ENCODE measurements at regions not wholly inside any gene's neighbourhood (a gene's known extent, or its start where the extent isn't known, plus 50 kb on each side); places are given as distances from the start of the nearest gene placed in this dataset.

DNA sequence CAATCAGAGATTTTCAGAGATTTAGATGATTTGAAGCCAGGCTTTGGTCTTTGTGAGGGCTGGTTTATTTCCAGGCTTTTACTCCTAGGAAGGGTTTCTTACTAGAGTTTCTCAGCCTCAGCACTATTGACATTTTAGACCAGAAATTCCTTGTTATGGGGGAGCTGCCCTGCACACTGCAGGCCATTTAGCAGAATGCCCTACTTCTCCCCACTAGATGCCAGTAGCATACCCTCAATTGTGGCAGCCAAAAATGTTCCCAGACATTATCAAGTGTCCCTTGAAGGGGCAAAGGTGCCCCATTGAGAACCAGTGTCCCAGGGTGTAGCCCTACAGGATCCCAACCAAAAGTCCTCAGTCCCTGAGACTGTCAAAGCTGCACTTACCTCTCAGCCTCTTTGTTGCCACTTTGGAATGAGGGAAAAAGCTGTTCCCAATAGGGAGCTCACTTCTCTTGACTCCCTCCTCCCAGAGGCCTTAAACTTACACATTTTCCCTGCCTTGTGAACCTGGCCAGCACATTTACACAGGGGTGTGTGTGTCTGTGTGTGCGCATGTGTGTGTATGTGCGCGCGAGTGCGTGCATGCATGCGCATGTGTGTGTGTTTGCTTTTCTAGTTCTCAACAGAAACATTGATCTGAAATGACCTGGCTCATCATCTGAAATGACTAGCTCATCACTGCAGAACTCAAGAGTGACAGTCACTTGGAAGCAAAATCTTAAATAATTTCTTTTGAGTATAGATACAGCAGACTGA lies 231.4 kb downstream of the QDPR start:
- H3K36me3 ChIP-seq (ENCODE audit: control insufficient read depth, insufficient read depth, low read length), result no peaks in the 10 kb centered on the region
- H3K4me3 ChIP-seq (ENCODE audit: extremely low read depth, insufficient read depth, low read length, poor library complexity, severe bottlenecking), result no peak overlapping the region
- no peaks in the 10 kb centered on the region for H3K9me3 ChIP-seq (ENCODE audit: control insufficient read depth, low read length)
- 90 to 97% methylated on average over 5 to 6 of the region's 6 CpGs for WGBS, 2 experiments (ENCODE audit: insufficient coverage in 2 of 2)
- no peak overlapping the region for H3K27ac ChIP-seq (ENCODE audit: low read depth, low read length, severe bottlenecking)
- peaks cover 4% of the 10 kb centered on the region for H3K4me1 ChIP-seq (ENCODE audit: control insufficient read depth, insufficient read depth, low read length, poor library complexity, severe bottlenecking)

DNA sequence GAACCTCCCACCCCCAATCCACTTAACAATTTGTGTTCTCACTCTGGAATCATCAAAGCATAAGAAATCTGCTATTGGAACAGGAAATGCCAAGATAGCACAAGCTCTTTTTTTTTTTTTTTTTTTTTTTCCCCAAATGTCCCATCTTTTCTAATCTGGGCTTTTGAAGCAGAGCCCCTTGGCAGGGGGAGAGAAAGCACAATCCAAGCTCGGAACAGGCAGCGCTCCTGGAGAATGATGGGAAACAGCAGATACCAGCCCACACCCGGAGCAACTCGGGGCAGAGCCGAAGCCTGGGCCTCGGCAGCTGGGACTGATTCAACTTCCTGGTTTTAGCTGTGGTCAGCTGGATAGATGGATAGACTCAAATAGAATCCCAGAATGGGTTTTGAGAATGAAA lies 235.1 kb downstream of the QDPR start:
- 67 to 68% methylated on average over 6 of the region's 6 CpGs for WGBS, 2 experiments (ENCODE audit: insufficient coverage in 2 of 2)
- Histone ChIP-seq H3K36me3 (ENCODE audit: control insufficient read depth, insufficient read depth, low read length) (no peaks in the 10 kb centered on the region), H3K27ac (ENCODE audit: low read depth, low read length, severe bottlenecking) (no peak overlapping the region), H3K4me1 (ENCODE audit: control insufficient read depth, insufficient read depth, low read length, poor library complexity, severe bottlenecking) (peaks cover 12% of the 10 kb centered on the region), H3K9me3 (ENCODE audit: control insufficient read depth, low read length) (no peaks in the 10 kb centered on the region), H3K4me3 (ENCODE audit: extremely low read depth, insufficient read depth, low read length, poor library complexity, severe bottlenecking) (no peak overlapping the region)

DNA sequence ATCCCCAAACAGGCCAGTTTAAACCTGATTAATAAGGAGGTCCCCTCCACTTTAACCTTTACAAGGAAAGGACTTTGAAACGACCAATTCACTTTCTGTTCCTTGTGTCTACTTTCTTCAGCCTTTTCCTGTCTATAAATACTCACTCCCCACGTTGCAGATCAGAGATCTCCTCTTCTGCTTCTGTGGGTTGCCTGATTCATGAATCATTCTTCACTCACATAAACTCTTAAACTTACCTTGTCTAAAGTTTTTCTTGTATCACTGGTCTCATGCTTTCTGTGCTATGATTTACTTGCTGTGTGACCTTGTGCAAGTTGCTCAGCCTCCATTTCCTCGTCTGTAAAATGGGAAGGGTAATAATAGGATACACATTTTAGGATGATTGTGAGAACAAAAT lies 236.1 kb downstream of the QDPR start:
- Histone ChIP-seq H3K4me1 (ENCODE audit: control insufficient read depth, insufficient read depth, low read length, poor library complexity, severe bottlenecking) (peaks cover 12% of the 10 kb centered on the region), H3K27ac (ENCODE audit: low read depth, low read length, severe bottlenecking) (no peak overlapping the region), H3K36me3 (ENCODE audit: control insufficient read depth, insufficient read depth, low read length) (no peaks in the 10 kb centered on the region), H3K9me3 (ENCODE audit: control insufficient read depth, low read length) (no peaks in the 10 kb centered on the region), H3K4me3 (ENCODE audit: extremely low read depth, insufficient read depth, low read length, poor library complexity, severe bottlenecking) (no peak overlapping the region)
- 93 to 94% methylated on average over 3 of the region's 3 CpGs for WGBS, 2 experiments (ENCODE audit: insufficient coverage in 2 of 2)

DNA sequence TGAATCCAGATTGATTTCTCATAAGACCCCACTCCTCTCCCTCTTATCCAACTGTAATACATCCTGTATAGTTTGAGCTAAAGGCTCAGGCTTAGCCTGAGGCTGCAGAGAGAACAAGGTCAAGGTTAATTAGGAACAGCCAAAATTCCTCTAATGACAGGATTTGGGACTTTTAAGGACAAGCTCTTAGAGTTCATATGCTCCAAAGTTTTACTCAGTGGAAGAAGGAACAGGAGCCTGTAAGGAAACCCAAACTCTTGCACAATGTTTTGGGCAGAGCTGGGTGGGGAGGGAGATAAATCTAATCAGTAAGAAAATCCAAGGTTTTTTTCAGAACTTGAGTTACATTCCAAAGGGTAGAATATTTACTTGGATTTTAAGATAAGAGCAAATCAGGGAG lies 238.8 kb downstream of the QDPR start:
- Histone ChIP-seq H3K27ac (ENCODE audit: low read depth, low read length, severe bottlenecking) (no peak overlapping the region), H3K9me3 (ENCODE audit: control insufficient read depth, low read length) (no peaks in the 10 kb centered on the region), H3K4me1 (ENCODE audit: control insufficient read depth, insufficient read depth, low read length, poor library complexity, severe bottlenecking) (peaks cover 12% of the 10 kb centered on the region), H3K4me3 (ENCODE audit: extremely low read depth, insufficient read depth, low read length, poor library complexity, severe bottlenecking) (no peak overlapping the region), H3K36me3 (ENCODE audit: control insufficient read depth, insufficient read depth, low read length) (no peaks in the 10 kb centered on the region)

DNA sequence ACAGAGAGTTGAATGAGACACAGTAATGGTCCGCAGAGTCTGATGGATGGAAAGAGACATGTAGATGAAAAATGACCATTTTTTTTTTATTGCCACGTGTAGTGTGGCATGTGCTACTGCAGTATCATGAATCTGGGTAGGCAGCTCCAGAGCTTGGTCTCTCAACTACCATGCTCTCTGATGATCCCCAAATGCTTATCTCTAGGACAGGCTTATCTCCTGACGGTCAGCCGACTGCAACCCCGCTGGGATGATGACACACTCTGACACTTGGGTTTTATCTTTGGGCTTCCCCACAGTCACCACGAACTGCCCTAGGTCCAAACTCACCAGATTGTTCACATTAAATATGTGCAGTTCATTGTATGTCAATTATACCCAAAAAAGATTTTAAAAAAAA lies 239.7 kb downstream of the QDPR start:
- Histone ChIP-seq H3K4me1 (ENCODE audit: control insufficient read depth, insufficient read depth, low read length, poor library complexity, severe bottlenecking) (peaks cover 12% of the 10 kb centered on the region), H3K36me3 (ENCODE audit: control insufficient read depth, insufficient read depth, low read length) (no peaks in the 10 kb centered on the region), H3K9me3 (ENCODE audit: control insufficient read depth, low read length) (no peaks in the 10 kb centered on the region), H3K4me3 (ENCODE audit: extremely low read depth, insufficient read depth, low read length, poor library complexity, severe bottlenecking) (no peak overlapping the region), H3K27ac (ENCODE audit: low read depth, low read length, severe bottlenecking) (no peak overlapping the region)
- WGBS, 2 experiments (ENCODE audit: insufficient coverage in 2 of 2), result 54 to 70% methylated on average over 3 to 6 of the region's 6 CpGs

DNA sequence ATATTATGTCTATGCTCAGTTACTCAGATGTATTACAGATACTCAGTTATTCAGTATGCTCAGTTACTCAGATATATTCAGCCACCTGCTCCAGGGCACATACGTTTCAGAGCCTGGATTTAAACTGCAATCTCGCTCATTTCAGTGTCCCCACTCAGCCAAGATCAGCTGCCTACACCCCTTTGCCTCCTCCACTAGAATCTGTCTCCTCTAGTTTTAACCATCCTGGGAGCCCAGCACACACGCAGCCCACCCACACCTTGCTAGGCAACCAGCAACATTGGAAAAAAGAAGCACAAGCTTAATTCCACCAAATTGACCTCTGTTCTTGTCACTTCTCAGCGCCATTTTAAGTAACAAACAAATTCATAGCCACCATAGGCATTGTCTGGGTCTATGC lies 246.2 kb downstream of the QDPR start:
- WGBS, 2 experiments (ENCODE audit: insufficient coverage in 2 of 2), result 94 to 97% methylated on average over 3 to 4 of the region's 4 CpGs
- Histone ChIP-seq H3K27ac (ENCODE audit: low read depth, low read length, severe bottlenecking) (no peak overlapping the region), H3K4me1 (ENCODE audit: control insufficient read depth, insufficient read depth, low read length, poor library complexity, severe bottlenecking) (no peaks in the 10 kb centered on the region), H3K4me3 (ENCODE audit: extremely low read depth, insufficient read depth, low read length, poor library complexity, severe bottlenecking) (no peak overlapping the region), H3K36me3 (ENCODE audit: control insufficient read depth, insufficient read depth, low read length) (no peaks in the 10 kb centered on the region), H3K9me3 (ENCODE audit: control insufficient read depth, low read length) (no peaks in the 10 kb centered on the region)

DNA sequence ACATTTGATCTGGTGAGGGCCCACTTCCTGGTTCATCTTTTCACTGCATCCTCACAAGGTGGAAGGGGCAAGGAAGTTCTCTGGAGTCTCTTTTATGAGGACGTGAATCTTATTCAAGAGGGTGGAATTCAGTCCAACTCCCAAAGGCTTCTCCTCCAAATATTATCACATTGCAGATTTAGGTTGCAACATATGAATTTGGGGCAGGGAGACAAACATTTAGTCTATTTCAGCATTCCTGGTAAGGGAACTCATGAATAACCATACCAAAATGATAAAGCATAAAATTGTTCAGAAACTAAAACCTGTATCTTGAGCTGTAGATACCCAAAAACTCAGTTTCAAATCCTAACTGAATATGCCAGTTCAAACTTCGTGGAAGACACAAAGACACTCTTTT lies 246.8 kb downstream of the QDPR start:
- Histone ChIP-seq H3K27ac (ENCODE audit: low read depth, low read length, severe bottlenecking) (no peak overlapping the region), H3K9me3 (ENCODE audit: control insufficient read depth, low read length) (no peaks in the 10 kb centered on the region), H3K36me3 (ENCODE audit: control insufficient read depth, insufficient read depth, low read length) (no peaks in the 10 kb centered on the region), H3K4me1 (ENCODE audit: control insufficient read depth, insufficient read depth, low read length, poor library complexity, severe bottlenecking) (no peaks in the 10 kb centered on the region), H3K4me3 (ENCODE audit: extremely low read depth, insufficient read depth, low read length, poor library complexity, severe bottlenecking) (no peak overlapping the region)
- no CpG with 5 or more reads among the region's 2 CpGs for WGBS, 2 experiments (ENCODE audit: insufficient coverage in 2 of 2)

DNA sequence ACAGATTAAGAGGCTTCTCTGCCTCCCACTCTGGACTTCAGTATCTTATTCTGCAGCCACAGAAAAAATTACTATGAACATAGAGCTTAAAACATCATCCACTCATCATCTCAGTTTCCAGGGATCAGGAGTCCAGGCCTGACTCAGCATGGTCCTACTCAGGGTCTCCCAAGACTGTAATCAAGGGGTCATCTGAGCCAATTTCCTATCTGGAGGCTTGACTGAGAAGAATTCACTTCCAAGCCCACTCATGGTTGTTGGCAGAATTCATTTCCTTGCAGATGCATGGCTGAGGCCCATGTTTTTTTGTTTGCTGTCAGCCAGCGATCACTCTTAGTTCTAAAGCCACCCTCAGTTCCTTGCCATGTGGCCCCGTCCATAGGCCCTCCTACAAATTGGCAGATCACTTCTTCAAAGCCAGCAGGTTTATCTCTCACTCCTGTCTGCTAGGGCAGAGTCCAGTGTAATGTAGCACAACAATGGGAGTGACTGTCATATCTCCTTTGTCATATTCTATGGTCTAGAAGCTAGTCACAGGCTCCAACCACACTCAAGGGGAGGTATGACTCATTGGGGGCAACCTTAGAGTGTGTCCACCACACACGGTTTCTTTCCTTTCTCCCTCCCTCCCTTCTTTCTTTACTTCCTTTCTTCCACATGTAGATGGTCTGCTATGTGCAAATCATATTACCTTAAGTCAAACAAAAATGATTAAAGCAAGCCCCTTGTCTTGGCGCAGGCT lies 251.6 kb downstream of the QDPR start:
- Histone ChIP-seq H3K4me1 (ENCODE audit: control insufficient read depth, insufficient read depth, low read length, poor library complexity, severe bottlenecking) (no peaks in the 10 kb centered on the region), H3K9me3 (ENCODE audit: control insufficient read depth, low read length) (no peaks in the 10 kb centered on the region), H3K27ac (ENCODE audit: low read depth, low read length, severe bottlenecking) (no peak overlapping the region), H3K4me3 (ENCODE audit: extremely low read depth, insufficient read depth, low read length, poor library complexity, severe bottlenecking) (no peak overlapping the region), H3K36me3 (ENCODE audit: control insufficient read depth, insufficient read depth, low read length) (no peaks in the 10 kb centered on the region)
- 94 to 100% methylated on average over 2 to 3 of the region's 4 CpGs for WGBS, 2 experiments (ENCODE audit: insufficient coverage in 2 of 2)

DNA sequence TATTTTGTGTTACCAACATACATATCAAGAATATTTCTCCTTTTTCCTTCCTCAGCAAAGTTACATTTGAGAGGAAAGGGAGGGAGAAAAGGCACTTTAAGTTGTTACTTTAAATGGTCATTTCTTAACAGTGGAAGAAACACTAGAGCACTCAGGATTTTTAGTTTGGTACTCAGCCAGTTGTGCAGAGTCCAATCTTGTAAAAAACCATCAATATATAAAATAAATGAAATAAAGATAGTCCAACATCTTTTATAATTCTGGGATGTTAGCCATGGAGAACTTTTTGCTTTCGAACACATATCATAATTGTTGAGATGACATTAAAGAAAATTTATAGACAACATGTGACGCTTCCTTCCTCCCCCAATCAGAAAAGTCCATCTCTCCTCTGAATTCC lies 253.8 kb downstream of the QDPR start:
- Histone ChIP-seq H3K27ac (ENCODE audit: low read depth, low read length, severe bottlenecking) (no peak overlapping the region), H3K4me3 (ENCODE audit: extremely low read depth, insufficient read depth, low read length, poor library complexity, severe bottlenecking) (no peak overlapping the region), H3K36me3 (ENCODE audit: control insufficient read depth, insufficient read depth, low read length) (no peaks in the 10 kb centered on the region), H3K4me1 (ENCODE audit: control insufficient read depth, insufficient read depth, low read length, poor library complexity, severe bottlenecking) (no peaks in the 10 kb centered on the region), H3K9me3 (ENCODE audit: control insufficient read depth, low read length) (no peaks in the 10 kb centered on the region)
- no CpG with 5 or more reads among the region's 2 CpGs for WGBS, 2 experiments (ENCODE audit: insufficient coverage in 2 of 2)

DNA sequence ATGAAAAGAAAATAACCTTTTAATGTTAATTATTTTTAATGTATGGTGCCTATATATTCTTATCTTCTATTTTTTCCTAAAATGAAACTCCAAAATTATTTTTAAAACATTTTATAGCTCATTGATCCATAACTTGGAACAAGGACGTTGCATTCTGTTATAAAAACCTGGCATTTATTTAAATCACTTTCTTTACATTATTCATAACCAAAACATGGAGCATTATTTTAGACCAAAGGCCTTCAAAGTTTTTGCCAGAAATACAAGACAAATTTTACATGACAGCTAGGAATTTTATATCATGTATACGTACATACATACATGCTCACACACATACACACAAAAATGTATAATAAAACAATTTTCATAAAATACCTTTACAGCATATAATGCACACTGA lies 259.8 kb downstream of the QDPR start:
- Histone ChIP-seq H3K9me3 (ENCODE audit: control insufficient read depth, low read length) (no peaks in the 10 kb centered on the region), H3K4me1 (ENCODE audit: control insufficient read depth, insufficient read depth, low read length, poor library complexity, severe bottlenecking) (no peaks in the 10 kb centered on the region), H3K4me3 (ENCODE audit: extremely low read depth, insufficient read depth, low read length, poor library complexity, severe bottlenecking) (no peak overlapping the region), H3K36me3 (ENCODE audit: control insufficient read depth, insufficient read depth, low read length) (no peaks in the 10 kb centered on the region), H3K27ac (ENCODE audit: low read depth, low read length, severe bottlenecking) (no peak overlapping the region)
- 86 to 89% methylated on average over 1 to 2 of the region's 2 CpGs for WGBS, 2 experiments (ENCODE audit: insufficient coverage in 2 of 2)

DNA sequence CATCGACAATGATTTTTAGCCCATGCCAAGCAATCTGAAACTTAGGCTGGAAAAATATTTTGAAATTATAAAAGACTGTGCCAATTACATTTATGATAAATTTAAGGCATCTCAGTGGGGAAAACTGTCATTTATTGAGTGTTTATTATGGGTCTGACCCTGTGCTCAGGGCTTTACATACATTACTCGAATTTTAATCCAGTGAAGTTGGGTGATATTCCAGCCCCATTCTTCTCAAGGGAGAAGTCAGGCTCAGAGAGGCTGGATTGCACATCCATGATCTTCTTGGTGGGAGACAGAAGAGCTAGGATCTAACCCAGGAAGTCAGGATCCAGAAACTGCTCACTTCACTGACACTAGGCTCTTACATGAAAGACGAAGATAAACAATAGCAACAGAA lies 260.8 kb downstream of the QDPR start:
- no peak overlapping the region for H3K27ac ChIP-seq (ENCODE audit: low read depth, low read length, severe bottlenecking)
- H3K4me3 ChIP-seq (ENCODE audit: extremely low read depth, insufficient read depth, low read length, poor library complexity, severe bottlenecking), result no peak overlapping the region
- no peaks in the 10 kb centered on the region for H3K36me3 ChIP-seq (ENCODE audit: control insufficient read depth, insufficient read depth, low read length)
- H3K4me1 ChIP-seq (ENCODE audit: control insufficient read depth, insufficient read depth, low read length, poor library complexity, severe bottlenecking), result no peaks in the 10 kb centered on the region
- H3K9me3 ChIP-seq (ENCODE audit: control insufficient read depth, low read length), result no peaks in the 10 kb centered on the region
- 100% methylated on average over 1 of the region's 3 CpGs for WGBS, 2 experiments (ENCODE audit: insufficient coverage in 2 of 2)

All from mesodermal cell (in vitro differentiated cells).